Central memory CD8-positive, alpha-beta T cell (primary cell): ENCODE measurements at regions not wholly inside any gene's neighbourhood (a gene's known extent, or its start where the extent isn't known, plus 50 kb on each side); places are given as distances from the start of the nearest gene placed in this dataset.

Source experiments
- ATAC-seq: fragments of 150-1000 bp; cut with Tn5 transposase; replicated peaks from 2 replicates; pipeline ENCODE4 v1.10.0; 2022; ENCODE audit warnings: mild to moderate bottlenecking, moderate FRiP score, moderate number of reproducible peaks; ENCODE audit not compliant: poor library complexity, severe bottlenecking; ENCODE audit errors: extremely low read depth
- DNase-seq, 2 donors: peaks; one replicate each; pipeline ENCODE4 v3.0.0; 2021; ENCODE audit warnings: low spot score in 2 of 2
- H3K27ac Mint-ChIP-seq: one replicate; pipeline ENCODE4 v1.8.0; 2022; ENCODE audit warnings: low read depth, mild to moderate bottlenecking, moderate library complexity, mixed read lengths
- H3K27me3 Mint-ChIP-seq: one replicate; pipeline ENCODE4 v1.8.0; 2022; ENCODE audit warnings: mixed read lengths
- H3K36me3 Mint-ChIP-seq: one replicate; pipeline ENCODE4 v1.8.0; 2022; ENCODE audit warnings: mild to moderate bottlenecking, moderate library complexity, mixed read lengths; ENCODE audit not compliant: insufficient read depth
- H3K4me1 Mint-ChIP-seq: one replicate; pipeline ENCODE4 v1.8.0; 2022; ENCODE audit warnings: mixed read lengths
- H3K4me3 Mint-ChIP-seq: one replicate; pipeline ENCODE4 v1.8.0; 2022; ENCODE audit warnings: mild to moderate bottlenecking, moderate library complexity, mixed read lengths
- H3K9me3 Mint-ChIP-seq: one replicate; pipeline ENCODE4 v1.8.0; 2022; ENCODE audit warnings: mixed read lengths

GRCh38 chr14:96649327-96649601 is 147.1 kb downstream of the PAPOLA start:
- no peak for ATAC-seq
- DNase-seq: no peak
- peaks cover 64% of the 10 kb centered on the region for H3K27me3 Mint-ChIP-seq
- H3K27ac Mint-ChIP-seq: no peak overlapping the region
- H3K4me1 Mint-ChIP-seq: no peaks in the 10 kb centered on the region
- H3K9me3 Mint-ChIP-seq: peaks cover 15% of the 10 kb centered on the region
- H3K36me3 Mint-ChIP-seq: no peaks in the 10 kb centered on the region
- H3K4me3 Mint-ChIP-seq: no peak overlapping the region

- Mint-ChIP-seq H3K27ac (no peak overlapping the region), H3K4me3 (no peak overlapping the region), H3K27me3 (peaks cover 68% of the 10 kb centered on the region), H3K36me3 (no peaks in the 10 kb centered on the region), H3K4me1 (no peaks in the 10 kb centered on the region), H3K9me3 (no peaks in the 10 kb centered on the region)
- ATAC-seq (no peak), DNase-seq (no peak)
Observed at GRCh38 chr14:96653597-96653996, 143.6 kb upstream of the VRK1 start.

- Mint-ChIP-seq H3K27me3 (peaks cover 80% of the 10 kb centered on the region), H3K4me1 (no peaks in the 10 kb centered on the region), H3K27ac (no peak overlapping the region), H3K4me3 (no peak overlapping the region), H3K9me3 (no peaks in the 10 kb centered on the region), H3K36me3 (no peaks in the 10 kb centered on the region)
- no peak for ATAC-seq
- DNase-seq: no peak
Observed at GRCh38 chr14:96658611-96659010, 138.6 kb upstream of the VRK1 start.

DNA sequence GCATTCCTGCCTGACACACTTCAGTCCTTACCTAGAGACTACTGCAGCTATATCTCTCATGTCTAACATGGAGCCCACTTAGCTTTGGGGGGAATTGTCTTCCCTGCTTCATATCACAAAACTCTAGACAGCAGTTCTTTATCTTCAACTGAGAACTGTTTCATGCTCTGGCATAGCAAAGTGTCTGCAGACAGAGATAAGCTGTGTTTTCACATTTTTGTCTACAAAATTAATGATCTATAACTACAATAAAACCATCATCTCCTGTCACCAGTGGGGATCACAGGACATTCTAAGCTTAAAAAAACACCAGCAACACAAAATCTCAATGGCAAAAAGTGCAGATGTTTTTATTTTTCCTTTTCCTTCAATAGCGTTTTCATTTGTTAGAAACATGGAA is 137.1 kb upstream of the VRK1 start:
- no peak for DNase-seq
- no peaks in the 10 kb centered on the region for H3K9me3 Mint-ChIP-seq
- H3K36me3 Mint-ChIP-seq: no peaks in the 10 kb centered on the region
- peaks cover 85% of the 10 kb centered on the region for H3K27me3 Mint-ChIP-seq
- H3K4me3 Mint-ChIP-seq: no peak overlapping the region
- H3K27ac Mint-ChIP-seq: no peak overlapping the region
- no peaks in the 10 kb centered on the region for H3K4me1 Mint-ChIP-seq
- no peak for ATAC-seq

- no peak for ATAC-seq
- Mint-ChIP-seq H3K4me3 (no peak overlapping the region), H3K27me3 (peaks cover 85% of the 10 kb centered on the region), H3K36me3 (no peaks in the 10 kb centered on the region), H3K4me1 (no peaks in the 10 kb centered on the region), H3K9me3 (no peaks in the 10 kb centered on the region), H3K27ac (no peak overlapping the region)
- no peak for DNase-seq
Observed at GRCh38 chr14:96660667-96661066, 136.5 kb upstream of the VRK1 start.

GRCh38 chr14:96661244-96661969 is 135.8 kb upstream of the VRK1 start:
- Mint-ChIP-seq H3K27ac (no peak overlapping the region), H3K27me3 (peaks cover 87% of the 10 kb centered on the region), H3K4me1 (no peaks in the 10 kb centered on the region), H3K36me3 (no peaks in the 10 kb centered on the region), H3K9me3 (no peaks in the 10 kb centered on the region), H3K4me3 (no peak overlapping the region)
- ATAC-seq (no peak), DNase-seq (no peak)

GRCh38 chr14:96662116-96662970 is 134.8 kb upstream of the VRK1 start:
- DNase-seq: no peak
- Mint-ChIP-seq H3K27ac (no peak overlapping the region), H3K4me3 (no peak overlapping the region), H3K27me3 (peaks cover 87% of the 10 kb centered on the region), H3K36me3 (no peaks in the 10 kb centered on the region), H3K9me3 (no peaks in the 10 kb centered on the region), H3K4me1 (no peaks in the 10 kb centered on the region)
- no peak for ATAC-seq

DNA sequence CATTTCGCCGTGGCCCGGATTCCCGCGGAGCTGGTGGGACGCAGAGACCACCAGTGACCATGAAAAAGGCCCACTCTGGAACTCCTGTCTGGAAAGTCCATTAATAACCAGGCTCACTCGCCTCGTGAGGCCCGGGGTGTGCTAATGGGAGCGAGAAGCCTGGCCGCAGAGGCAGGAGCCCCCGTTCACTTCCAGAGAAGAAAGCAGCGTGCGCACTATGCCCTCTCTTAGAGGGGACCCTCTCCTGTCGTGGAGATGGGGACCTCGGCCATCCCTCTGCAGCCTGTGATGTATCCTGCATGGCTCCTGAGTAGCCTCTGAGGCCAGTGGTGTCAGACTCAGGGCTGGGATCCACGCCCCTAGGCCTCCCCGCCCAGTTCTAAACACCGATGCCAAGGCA is 134.1 kb upstream of the VRK1 start:
- ATAC-seq (no peak), DNase-seq (no peak)
- H3K9me3 Mint-ChIP-seq: no peaks in the 10 kb centered on the region
- no peak overlapping the region for H3K27ac Mint-ChIP-seq
- H3K4me3 Mint-ChIP-seq: no peak overlapping the region
- H3K4me1 Mint-ChIP-seq: no peaks in the 10 kb centered on the region
- no peaks in the 10 kb centered on the region for H3K36me3 Mint-ChIP-seq
- H3K27me3 Mint-ChIP-seq: peaks cover 87% of the 10 kb centered on the region

DNA sequence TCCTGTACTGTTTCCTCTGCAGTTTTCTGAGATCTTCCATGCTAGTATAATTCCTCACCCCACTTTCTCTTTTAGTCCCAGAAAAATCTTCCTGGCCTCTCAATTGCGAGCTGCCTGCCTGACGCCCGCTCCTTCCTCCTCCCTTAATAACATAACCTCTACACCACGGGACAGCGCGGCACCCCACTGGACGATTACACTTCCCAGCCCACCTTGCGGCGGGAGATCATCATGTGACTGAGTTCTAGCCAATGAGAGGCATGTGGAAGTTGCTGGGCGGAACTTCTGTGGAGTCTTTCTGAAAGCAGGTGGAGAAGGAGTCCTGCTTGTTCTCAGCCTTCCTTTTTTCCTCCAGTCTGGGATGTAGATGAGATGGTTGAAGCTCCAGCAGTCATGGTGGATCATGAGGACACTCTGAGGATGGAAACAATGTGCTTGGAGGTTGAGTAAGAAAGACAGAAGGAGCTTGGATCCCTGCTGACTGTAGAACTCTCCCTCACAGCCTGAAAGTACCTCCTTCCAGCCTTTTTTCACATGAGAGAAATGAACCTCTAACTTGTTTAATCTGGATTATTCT is 133.6 kb upstream of the VRK1 start:
- H3K27ac Mint-ChIP-seq: no peak overlapping the region
- DNase-seq (no peak), ATAC-seq (no peak)
- no peaks in the 10 kb centered on the region for H3K4me1 Mint-ChIP-seq
- H3K36me3 Mint-ChIP-seq: no peaks in the 10 kb centered on the region
- H3K9me3 Mint-ChIP-seq: no peaks in the 10 kb centered on the region
- peaks cover 87% of the 10 kb centered on the region for H3K27me3 Mint-ChIP-seq
- H3K4me3 Mint-ChIP-seq: no peak overlapping the region

DNA sequence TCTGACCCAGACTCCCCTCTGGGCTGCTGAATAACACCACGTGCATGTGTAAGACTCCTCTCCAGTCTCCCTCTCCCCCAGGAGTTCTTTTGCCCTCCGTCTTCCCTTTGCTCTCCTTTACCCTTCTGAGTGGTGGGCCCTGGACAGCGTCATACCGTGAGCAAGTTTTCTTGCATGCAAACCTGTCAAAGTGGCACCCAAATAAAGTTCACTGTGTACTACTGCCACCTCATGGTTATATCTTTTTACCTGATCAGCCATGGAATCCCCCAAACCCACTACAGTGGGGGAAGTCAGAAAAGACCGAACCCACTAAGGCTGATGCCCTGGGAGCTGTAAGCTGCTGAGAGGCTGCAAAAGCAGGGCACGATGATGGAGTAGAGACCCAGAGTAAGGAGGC is 131.1 kb upstream of the VRK1 start:
- Mint-ChIP-seq H3K36me3 (no peaks in the 10 kb centered on the region), H3K9me3 (no peaks in the 10 kb centered on the region), H3K4me1 (no peaks in the 10 kb centered on the region), H3K27ac (no peak overlapping the region), H3K4me3 (no peak overlapping the region), H3K27me3 (peaks cover 81% of the 10 kb centered on the region)
- DNase-seq (no peak), ATAC-seq (no peak)

GRCh38 chr14:96670391-96670790 is 126.8 kb upstream of the VRK1 start:
- Mint-ChIP-seq H3K27ac (no peak overlapping the region), H3K4me1 (no peaks in the 10 kb centered on the region), H3K4me3 (no peak overlapping the region), H3K9me3 (no peaks in the 10 kb centered on the region), H3K36me3 (no peaks in the 10 kb centered on the region), H3K27me3 (peaks cover 72% of the 10 kb centered on the region)
- DNase-seq (no peak), ATAC-seq (no peak)

GRCh38 chr14:96671218-96671617 is 126.0 kb upstream of the VRK1 start:
- H3K4me3 Mint-ChIP-seq: no peak overlapping the region
- peaks cover 72% of the 10 kb centered on the region for H3K27me3 Mint-ChIP-seq
- no peaks in the 10 kb centered on the region for H3K36me3 Mint-ChIP-seq
- no peak for ATAC-seq
- no peak for DNase-seq
- no peaks in the 10 kb centered on the region for H3K9me3 Mint-ChIP-seq
- no peaks in the 10 kb centered on the region for H3K4me1 Mint-ChIP-seq
- no peak overlapping the region for H3K27ac Mint-ChIP-seq

DNA sequence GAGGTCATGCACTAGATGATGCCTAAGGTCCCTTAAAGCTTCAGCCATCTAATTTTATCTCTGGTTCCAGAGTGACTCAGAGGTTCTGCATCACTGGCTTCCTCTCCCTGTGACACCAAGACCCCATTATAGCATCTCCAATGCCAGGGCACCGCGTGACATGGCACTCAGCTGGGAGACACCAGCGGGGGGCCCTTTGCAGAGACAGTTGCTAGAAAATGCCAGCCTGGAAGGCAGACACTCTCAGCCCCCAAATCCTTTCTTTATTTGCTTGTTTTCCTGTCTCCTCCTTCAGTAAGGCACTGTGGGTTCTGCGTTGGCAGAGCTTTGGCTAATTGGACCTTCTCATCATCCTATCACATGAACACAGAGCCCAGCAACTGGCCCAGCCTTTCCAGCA is 123.5 kb upstream of the VRK1 start:
- no peak for DNase-seq
- Mint-ChIP-seq H3K27ac (no peak overlapping the region), H3K4me1 (no peaks in the 10 kb centered on the region), H3K27me3 (peaks cover 72% of the 10 kb centered on the region), H3K4me3 (no peak overlapping the region), H3K36me3 (no peaks in the 10 kb centered on the region), H3K9me3 (no peaks in the 10 kb centered on the region)
- ATAC-seq: no peak
